GM12872 (cell line): ENCODE measurements at regions not wholly inside any gene's neighbourhood (a gene's known extent, or its start where the extent isn't known, plus 50 kb on each side); places are given as distances from the start of the nearest gene placed in this dataset.

Experiments
- CTCF ChIP-seq: IDR thresholded peaks from 3 replicates; pipeline ENCODE4 v1.5.1; 2011; ENCODE audit warnings: low read depth, mild to moderate bottlenecking, low read length, moderate library complexity; ENCODE audit not compliant: insufficient read depth

GRCh38 chr12:82174383-82174782, 183.8 kb downstream of the CCDC59 start:
- no peak for TF ChIP-seq CTCF

GRCh38 chr12:82149045-82149444, 209.1 kb downstream of the CCDC59 start:
- no peak for TF ChIP-seq CTCF

GRCh38 chr12:82146740-82147139, 211.4 kb downstream of the CCDC59 start:
- TF ChIP-seq CTCF, result no peak

- no peak for TF ChIP-seq CTCF
Measured at GRCh38 chr12:82144505-82144904, 213.7 kb downstream of the CCDC59 start.

GRCh38 chr12:82132390-82132789, 225.8 kb downstream of the CCDC59 start:
- TF ChIP-seq CTCF, result no peak

- no peak for TF ChIP-seq CTCF
Measured at GRCh38 chr12:82130762-82131161, 227.4 kb downstream of the CCDC59 start.

- no peak for TF ChIP-seq CTCF
Measured at GRCh38 chr12:82124711-82125380, 233.3 kb downstream of the CCDC59 start.
